HepG2 (cell line): ENCODE measurements at regions not wholly inside any gene's neighbourhood (a gene's known extent, or its start where the extent isn't known, plus 50 kb on each side); places are given as distances from the start of the nearest gene placed in this dataset.

ENCODE experiments used
- ATAC-seq: fragments of 200-7000 bp; cut with Tn5 transposase; 3 replicates; pipeline ENCODE4 v1.9.1; 2020; ENCODE audit warnings: mild to moderate bottlenecking, moderate library complexity
- BruUV-seq: library from RNA; stranded (reverse); fragments of 400-500 nt; replicated peaks from 2 replicates; lab custom pipeline; 2021; lab: Mats Ljungman, UMichigan
- CTCF ChIA-PET: fragments of 300-600 bp; formaldehyde crosslinking; extraction: SDS; loops from one replicate; lab custom pipeline; 2021; ENCODE audit warnings: low total read pairs, inconsistent platforms, low intra/inter-chr PET ratio; lab: Yijun Ruan, JAX
- POLR2A ChIA-PET: fragments of 350-600 bp; sonication (Branson Sonifier 250); formaldehyde crosslinking; loops from one replicate; lab custom pipeline; 2020; ENCODE audit warnings: antibody characterized with exemption, inconsistent platforms; lab: Yijun Ruan, JAX
- DNase-seq: peaks from one replicate; pipeline ENCODE4 v3.0.0-alpha.2; 2015; ENCODE audit warnings: low spot score
- FAIRE-seq: peaks from 3 replicates; lab custom pipeline; 2011; peaks lifted over from hg19 to GRCh38; lab: Jason Lieb, UNC
- H2AFZ ChIP-seq: one replicate; pipeline ENCODE4 v1.6.1; 2011; ENCODE audit warnings: low read length, inconsistent platforms
- H3K27ac ChIP-seq: fragments of 300-600 bp; 3 replicates; pipeline ENCODE4 v1.8.0; 2011; ENCODE audit warnings: mixed run types, mild to moderate bottlenecking, mixed read lengths, low read length, inconsistent platforms; ENCODE audit not compliant: insufficient read depth; ENCODE audit errors: extremely low read length
- H3K27me3 ChIP-seq, 2 experiments: fragments of 200-600 bp in 1 of 2; 2 replicates in 1 of 2; 3 replicates in 1 of 2; pipeline versions ENCODE4 v1.6.0 to v1.8.0; 2011; ENCODE audit warnings: low read length in 2 of 2, mild to moderate bottlenecking in 2 of 2, moderate library complexity in 2 of 2, inconsistent platforms in 1 of 2; ENCODE audit not compliant: insufficient read depth in 2 of 2, control insufficient read depth in 1 of 2
- H3K36me3 ChIP-seq, 2 experiments: fragments of 200-600 bp in 1 of 2; replicated peaks in 1 of 2; 2 replicates in 1 of 2; 3 replicates in 1 of 2; pipeline versions ENCODE4 v1.5.1 to v1.8.0; 2011; ENCODE audit warnings: low read length in 2 of 2, inconsistent platforms in 1 of 2; ENCODE audit not compliant: insufficient read depth in 2 of 2, control insufficient read depth in 1 of 2
- H3K4me1 ChIP-seq: 2 replicates; pipeline ENCODE4 v1.5.1; 2012; ENCODE audit warnings: low read length, inconsistent platforms; ENCODE audit not compliant: insufficient read depth
- H3K4me2 ChIP-seq: 2 replicates; pipeline ENCODE4 v1.6.0; 2011; ENCODE audit warnings: low read depth, low read length, inconsistent platforms
- H3K4me3 ChIP-seq, 3 experiments: fragments of 200-600 bp in 1 of 3; sonication (generic), shearing (Covaris generic) in 1 of 3; replicated peaks in 1 of 3; 2 replicates each; pipeline ENCODE4 v1.5.1; 2011 to 2016; ENCODE audit warnings: low read length in 3 of 3, inconsistent platforms in 2 of 3, low read depth in 2 of 3, mild to moderate bottlenecking in 2 of 3, control low read depth in 1 of 3, mixed read lengths in 1 of 3; ENCODE audit not compliant: insufficient read depth in 1 of 3
- H3K79me2 ChIP-seq: one replicate; pipeline ENCODE4 v1.6.1; 2011; ENCODE audit warnings: low read length, inconsistent platforms; ENCODE audit not compliant: insufficient read depth
- H3K9ac ChIP-seq: 2 replicates; pipeline ENCODE4 v1.6.0; 2011; ENCODE audit warnings: mild to moderate bottlenecking, low read depth, low read length, inconsistent platforms; ENCODE audit not compliant: insufficient read depth
- H3K9me3 ChIP-seq: 2 replicates; pipeline ENCODE4 v1.5.1; 2012; ENCODE audit warnings: mild to moderate bottlenecking, low read length
- H4K20me1 ChIP-seq: 2 replicates; pipeline ENCODE4 v1.6.0; 2011; ENCODE audit warnings: inconsistent platforms, mild to moderate bottlenecking, low read length, moderate library complexity; ENCODE audit not compliant: insufficient read depth
- CENPT ChIP-seq: sonication (generic); formaldehyde crosslinking; IDR thresholded peaks from 2 replicates; pipeline ENCODE4 v1.8.0; 2022; ENCODE audit warnings: low read depth, mild to moderate bottlenecking, moderate library complexity, missing genetic modification reagents
- KLF9 ChIP-seq: IDR thresholded peaks from 2 replicates; pipeline ENCODE4 v1.6.1; 2016; ENCODE audit warnings: low read depth
- NFYB ChIP-seq: sonication (generic); formaldehyde crosslinking; IDR thresholded peaks from 2 replicates; pipeline ENCODE4 v1.4.0; 2020; ENCODE audit warnings: missing genetic modification reagents
- NR2F2 ChIP-seq: IDR thresholded peaks from 2 replicates; pipeline ENCODE4 v1.6.1; 2012; ENCODE audit warnings: low read depth, inconsistent platforms, borderline replicate concordance
- SOX6 ChIP-seq, 2 experiments: fragments of 450-650 bp in 1 of 2; sonication (generic) in 1 of 2; formaldehyde crosslinking in 1 of 2; IDR thresholded peaks; 2 replicates each; pipeline versions ENCODE4 v1.4.0 to v1.6.1; 2017 to 2020; ENCODE audit warnings: antibody characterized with exemption in 1 of 2, mild to moderate bottlenecking in 1 of 2, missing genetic modification reagents in 1 of 2
- TBX2 ChIP-seq: sonication (generic); formaldehyde crosslinking; IDR thresholded peaks from 2 replicates; pipeline ENCODE4 v1.5.0; 2020; ENCODE audit warnings: missing genetic modification reagents, mild to moderate bottlenecking, borderline replicate concordance
- YEATS4 ChIP-seq: sonication (generic); formaldehyde crosslinking; IDR thresholded peaks from 2 replicates; pipeline ENCODE4 v1.4.0; 2020; ENCODE audit warnings: missing genetic modification reagents, borderline replicate concordance
- ZBTB3 ChIP-seq: sonication (generic); formaldehyde crosslinking; IDR thresholded peaks from 2 replicates; pipeline ENCODE4 v1.4.0; 2020; ENCODE audit warnings: low read depth, mild to moderate bottlenecking, moderate library complexity, missing genetic modification reagents, borderline replicate concordance
- ZNF263 ChIP-seq: sonication (generic); formaldehyde crosslinking; IDR thresholded peaks from 2 replicates; pipeline ENCODE4 v1.4.0; 2020; ENCODE audit warnings: missing genetic modification reagents
- ZNF3 ChIP-seq: IDR thresholded peaks from 2 replicates; pipeline ENCODE4 v1.7.0; 2017; ENCODE audit warnings: inconsistent platforms
- ZNF367 ChIP-seq: sonication (generic); formaldehyde crosslinking; IDR thresholded peaks from 2 replicates; pipeline ENCODE4 v1.4.0; 2020; ENCODE audit warnings: missing genetic modification reagents, borderline replicate concordance
- ZSCAN9 ChIP-seq: IDR thresholded peaks from 2 replicates; pipeline ENCODE4 v1.6.1; 2016; ENCODE audit warnings: borderline replicate concordance
- WGBS: methylation state at CpG from one replicate; pipeline ENCODE4 v1.1.6; 2017; ENCODE audit warnings: low lambda C conversion rate; 5-methylcytosine and 5-hydroxymethylcytosine counted together
- in situ Hi-C: cut with HindIII; loops from 2 replicates; pipeline ENCODE4 v1.10.0; 2017; ENCODE audit warnings: low pct_unique_long_range_greater_than_20kb; ENCODE audit not compliant: extremely low pct_ligation_motif_present
- intact Hi-C: fragments of 100-400 bp; cut with micrococcal nuclease; formaldehyde crosslinking; loops from one replicate; pipeline ENCODE4 v1.10.0; 2022; ENCODE audit not compliant: unreplicated experiment
- TF ChIP-seq, protein P1 (sequence below): sonication (generic); formaldehyde crosslinking; IDR thresholded peaks from 2 replicates; pipeline ENCODE4 v1.4.0; 2020; ENCODE audit warnings: missing genetic modification reagents
- TF ChIP-seq, protein P2 (sequence below): sonication (generic); formaldehyde crosslinking; IDR thresholded peaks from 2 replicates; pipeline ENCODE4 v1.4.0; 2020; ENCODE audit warnings: mild to moderate bottlenecking, missing genetic modification reagents

DNA sequence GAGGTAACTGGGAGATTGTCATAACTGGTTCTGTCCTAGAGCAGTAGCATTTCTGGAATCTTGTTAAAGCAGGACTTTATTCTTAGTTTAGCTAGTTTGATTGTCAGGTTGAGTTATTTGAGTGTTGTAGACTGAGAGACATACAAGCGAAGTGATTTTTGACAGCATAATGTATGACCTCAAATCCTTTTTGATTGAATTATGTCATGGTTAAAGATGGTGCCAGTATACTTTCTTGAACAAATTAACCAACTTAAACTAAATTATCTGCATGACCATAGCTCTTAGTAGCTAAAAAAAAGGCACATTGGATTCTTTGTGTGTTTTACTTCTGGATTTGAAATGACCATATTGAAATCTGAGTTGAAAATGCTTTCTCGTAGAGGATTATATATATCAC, 626.6 kb downstream of the TMTC2 start:
- H3K27me3 ChIP-seq = no peaks in the 10 kb centered on the region
- in situ Hi-C loops = no loop called here
- ChIA-PET CTCF (no interaction called here), POLR2A (no interaction called here)
- peaks cover 38% of the 10 kb centered on the region for H3K9me3 ChIP-seq
- H2AFZ ChIP-seq = no peak overlapping the region
- H3K36me3 ChIP-seq = no peaks in the 10 kb centered on the region
- no TSS peak for BruUV-seq
- no peak overlapping the region for H3K4me2 ChIP-seq
- no peak for FAIRE-seq
- H3K9ac ChIP-seq = no peak overlapping the region
- H3K79me2 ChIP-seq = no peaks in the 10 kb centered on the region
- TF ChIP-seq NR2F2 (no peak), ZBTB3 (CRISPR knock-in tag) (no peak), ZSCAN9 (CRISPR knock-in tag) (no peak), ZNF3 (no peak), YEATS4 (no peak), KLF9 (CRISPR knock-in tag) (no peak), TBX2 (CRISPR knock-in tag) (no peak), ZNF263 (CRISPR knock-in tag) (no peak), SOX6 (IDR thresholded peaks at IDR 0.05) (no peak), SOX6 (CRISPR knock-in tag; IDR thresholded peaks at IDR 0.05) (no peak), NFYB (CRISPR knock-in tag) (no peak), CENPT (CRISPR knock-in tag) (no peak), ZNF367 (CRISPR knock-in tag) (no peak)
- TF ChIP-seq, protein P1, sequence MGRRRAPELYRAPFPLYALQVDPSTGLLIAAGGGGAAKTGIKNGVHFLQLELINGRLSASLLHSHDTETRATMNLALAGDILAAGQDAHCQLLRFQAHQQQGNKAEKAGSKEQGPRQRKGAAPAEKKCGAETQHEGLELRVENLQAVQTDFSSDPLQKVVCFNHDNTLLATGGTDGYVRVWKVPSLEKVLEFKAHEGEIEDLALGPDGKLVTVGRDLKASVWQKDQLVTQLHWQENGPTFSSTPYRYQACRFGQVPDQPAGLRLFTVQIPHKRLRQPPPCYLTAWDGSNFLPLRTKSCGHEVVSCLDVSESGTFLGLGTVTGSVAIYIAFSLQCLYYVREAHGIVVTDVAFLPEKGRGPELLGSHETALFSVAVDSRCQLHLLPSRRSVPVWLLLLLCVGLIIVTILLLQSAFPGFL (CRISPR knock-in tag) = no peak
- TF ChIP-seq, protein P2, sequence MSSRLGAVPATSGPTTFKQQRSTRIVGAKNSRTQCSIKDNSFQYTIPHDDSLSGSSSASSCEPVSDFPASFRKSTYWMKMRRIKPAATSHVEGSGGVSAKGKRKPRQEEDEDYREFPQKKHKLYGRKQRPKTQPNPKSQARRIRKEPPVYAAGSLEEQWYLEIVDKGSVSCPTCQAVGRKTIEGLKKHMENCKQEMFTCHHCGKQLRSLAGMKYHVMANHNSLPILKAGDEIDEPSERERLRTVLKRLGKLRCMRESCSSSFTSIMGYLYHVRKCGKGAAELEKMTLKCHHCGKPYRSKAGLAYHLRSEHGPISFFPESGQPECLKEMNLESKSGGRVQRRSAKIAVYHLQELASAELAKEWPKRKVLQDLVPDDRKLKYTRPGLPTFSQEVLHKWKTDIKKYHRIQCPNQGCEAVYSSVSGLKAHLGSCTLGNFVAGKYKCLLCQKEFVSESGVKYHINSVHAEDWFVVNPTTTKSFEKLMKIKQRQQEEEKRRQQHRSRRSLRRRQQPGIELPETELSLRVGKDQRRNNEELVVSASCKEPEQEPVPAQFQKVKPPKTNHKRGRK (CRISPR knock-in tag) = no peak
- no peak overlapping the region for H3K4me3 ChIP-seq
- no peak overlapping the region for H3K27ac ChIP-seq
- H4K20me1 ChIP-seq = no peaks in the 10 kb centered on the region
- ATAC-seq = no peak
- no peak for DNase-seq
- no peaks in the 10 kb centered on the region for H3K4me1 ChIP-seq
- WGBS = 3% methylated on average over 2 of the region's 2 CpGs
- intact Hi-C loops = no loop called here
